Ovary (tissue), 3 donors: ENCODE measurements at regions not wholly inside any gene's neighbourhood (a gene's known extent, or its start where the extent isn't known, plus 50 kb on each side); places are given as distances from the start of the nearest gene placed in this dataset.
"Not testable (repeated sequence)": the region's sequence is repeated elsewhere in the genome, so short reads cannot be mapped to it uniquely, and the experiment has no call there.

Experiments used
- EP300 ChIP-seq: sonication (generic); formaldehyde crosslinking; IDR thresholded peaks from one replicate; pipeline ENCODE4 v1.6.1; 2017; ENCODE audit warnings: antibody characterized with exemption
- POLR2A ChIP-seq: fragments of 450-650 bp; IDR thresholded peaks from one replicate; pipeline ENCODE4 v1.6.1; 2017; ENCODE audit warnings: antibody characterized with exemption, mild to moderate bottlenecking, moderate library complexity
- TF ChIP-seq, protein P1 (sequence below), 3 donors: fragments of 450-650 bp in 2 of 3; fragments of 200-600 bp in 1 of 3; IDR thresholded peaks; one replicate each; pipeline versions ENCODE4 v1.5.1 to v1.8.0; 2016 to 2022; ENCODE audit warnings: antibody characterized with exemption in 3 of 3, mild to moderate bottlenecking in 1 of 3
- donor health status: DM: no; HTN: no; CAD: no.

- TF ChIP-seq, protein P1, sequence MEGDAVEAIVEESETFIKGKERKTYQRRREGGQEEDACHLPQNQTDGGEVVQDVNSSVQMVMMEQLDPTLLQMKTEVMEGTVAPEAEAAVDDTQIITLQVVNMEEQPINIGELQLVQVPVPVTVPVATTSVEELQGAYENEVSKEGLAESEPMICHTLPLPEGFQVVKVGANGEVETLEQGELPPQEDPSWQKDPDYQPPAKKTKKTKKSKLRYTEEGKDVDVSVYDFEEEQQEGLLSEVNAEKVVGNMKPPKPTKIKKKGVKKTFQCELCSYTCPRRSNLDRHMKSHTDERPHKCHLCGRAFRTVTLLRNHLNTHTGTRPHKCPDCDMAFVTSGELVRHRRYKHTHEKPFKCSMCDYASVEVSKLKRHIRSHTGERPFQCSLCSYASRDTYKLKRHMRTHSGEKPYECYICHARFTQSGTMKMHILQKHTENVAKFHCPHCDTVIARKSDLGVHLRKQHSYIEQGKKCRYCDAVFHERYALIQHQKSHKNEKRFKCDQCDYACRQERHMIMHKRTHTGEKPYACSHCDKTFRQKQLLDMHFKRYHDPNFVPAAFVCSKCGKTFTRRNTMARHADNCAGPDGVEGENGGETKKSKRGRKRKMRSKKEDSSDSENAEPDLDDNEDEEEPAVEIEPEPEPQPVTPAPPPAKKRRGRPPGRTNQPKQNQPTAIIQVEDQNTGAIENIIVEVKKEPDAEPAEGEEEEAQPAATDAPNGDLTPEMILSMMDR (IDR thresholded peaks at IDR 0.05) = not testable (repeated sequence)
- not testable (repeated sequence) for TF ChIP-seq EP300, POLR2A
These were observed 211.0 kb downstream of the ATP6V0E2 start for GRCh38 chr7:150084724-150085123.
